MCF 10A (cell line): ENCODE measurements at regions not wholly inside any gene's neighbourhood (a gene's known extent, or its start where the extent isn't known, plus 50 kb on each side); places are given as distances from the start of the nearest gene placed in this dataset.

Experiments used
- BruUV-seq: library from RNA; stranded (reverse); fragments of 400-500 nt; replicated peaks from 2 replicates; lab custom pipeline; 2021; lab: Mats Ljungman, UMichigan
- CTCF ChIA-PET: fragments of 300-600 bp; sonication (Branson Sonifier 250); formaldehyde crosslinking; extraction: SDS; loops from one replicate; lab custom pipeline; 2021; ENCODE audit warnings: antibody characterized with exemption, inconsistent platforms; lab: Yijun Ruan, JAX
- POLR2A ChIA-PET: fragments of 300-600, 350-650 bp; sonication (Branson Sonifier 250); formaldehyde crosslinking; extraction: SDS; loops from one replicate; lab custom pipeline; 2020; ENCODE audit warnings: antibody characterized with exemption, inconsistent platforms; lab: Yijun Ruan, JAX
- DNase-seq: peaks from one replicate; pipeline ENCODE4 v3.0.0-alpha.2; 2018; ENCODE audit not compliant: unreplicated experiment
- H3K27ac Mint-ChIP-seq: one replicate; pipeline ENCODE4 v1.8.0; 2022; ENCODE audit warnings: mild to moderate bottlenecking, low read depth, mixed read lengths; ENCODE audit not compliant: unreplicated experiment
- H3K27me3 Mint-ChIP-seq: one replicate; pipeline ENCODE4 v1.8.0; 2022; ENCODE audit warnings: mixed read lengths; ENCODE audit not compliant: insufficient read depth, unreplicated experiment
- H3K36me3 Mint-ChIP-seq: one replicate; pipeline ENCODE4 v1.8.0; 2022; ENCODE audit warnings: mild to moderate bottlenecking, moderate library complexity, mixed read lengths; ENCODE audit not compliant: insufficient read depth, unreplicated experiment
- H3K4me1 Mint-ChIP-seq: one replicate; pipeline ENCODE4 v1.8.0; 2022; ENCODE audit warnings: mixed read lengths; ENCODE audit not compliant: insufficient read depth, unreplicated experiment
- H3K4me3 Mint-ChIP-seq: one replicate; pipeline ENCODE4 v1.8.0; 2022; ENCODE audit warnings: mild to moderate bottlenecking, moderate library complexity, mixed read lengths; ENCODE audit not compliant: unreplicated experiment
- H3K9me3 Mint-ChIP-seq: one replicate; pipeline ENCODE4 v1.8.0; 2022; ENCODE audit warnings: mixed read lengths; ENCODE audit not compliant: unreplicated experiment
- CTCF ChIP-seq: fragments of 200-600 bp; IDR thresholded peaks from one replicate; pipeline ENCODE4 v1.8.0; 2022; ENCODE audit warnings: antibody characterized with exemption, mild to moderate bottlenecking; ENCODE audit not compliant: unreplicated experiment
- intact Hi-C: fragments of 100-400 bp; cut with micrococcal nuclease; formaldehyde crosslinking; loops from 2 replicates; pipeline ENCODE4 v1.14.1; 2022

DNA sequence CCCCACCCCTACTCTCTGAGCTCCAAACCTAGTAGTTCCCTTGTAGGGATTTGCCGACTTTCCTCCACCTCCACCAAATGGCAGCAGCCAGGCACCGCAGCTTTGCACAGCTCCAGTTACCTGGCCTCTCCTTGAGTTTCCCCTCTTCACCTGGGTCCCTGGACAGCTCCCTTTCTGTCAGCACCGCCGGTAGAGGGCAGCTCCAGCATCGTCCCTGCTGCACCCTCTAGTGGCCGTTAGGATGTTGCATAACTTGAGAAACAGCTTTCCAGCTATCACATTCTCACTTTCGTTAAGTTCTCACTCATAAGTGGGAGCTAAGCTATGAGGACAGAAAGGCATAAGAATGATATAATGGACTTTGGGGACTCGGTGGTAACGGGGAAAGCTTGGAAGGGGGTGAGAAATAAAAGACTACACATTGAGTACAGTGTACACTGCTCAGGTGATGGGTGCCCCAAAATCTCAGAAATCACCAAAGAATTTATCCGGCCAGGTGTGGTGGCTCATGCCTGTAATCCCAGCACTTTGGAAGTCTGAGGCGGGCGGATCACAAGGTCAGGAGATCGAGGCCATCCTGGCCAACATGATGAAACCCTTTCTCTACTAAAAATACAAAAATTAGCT lies 60.4 kb upstream of the OLFM4 start:
- H3K27me3 Mint-ChIP-seq = peaks cover under 1% of the 10 kb centered on the region
- TF ChIP-seq CTCF = peak; percentile 95
- H3K9me3 Mint-ChIP-seq = no peaks in the 10 kb centered on the region
- intact Hi-C loops = loop anchor here (1.0 to 5.0 kb wide), 6 partner anchors 71 to 361 kb away; no protein-coding TSS in a partner anchor
- H3K4me3 Mint-ChIP-seq = no peak overlapping the region
- ChIA-PET CTCF (interaction anchor here (0.6 to 6.1 kb wide), 96 partner anchors 9 to 398 kb away, joined by 3 to 111 read pairs (median 5); partner anchors contain the start of genes PCDH8 and SUGT1), POLR2A (interaction anchor here (0.8 to 1.6 kb wide), 6 partner anchors 13 to 315 kb away, joined by 3 read pairs; partner anchors contain the start of gene SUGT1)
- no TSS peak for BruUV-seq
- peak; percentile 83 for DNase-seq
- H3K36me3 Mint-ChIP-seq = no peaks in the 10 kb centered on the region
- peaks cover 6% of the 10 kb centered on the region for H3K4me1 Mint-ChIP-seq
- H3K27ac Mint-ChIP-seq = no peak overlapping the region

DNA sequence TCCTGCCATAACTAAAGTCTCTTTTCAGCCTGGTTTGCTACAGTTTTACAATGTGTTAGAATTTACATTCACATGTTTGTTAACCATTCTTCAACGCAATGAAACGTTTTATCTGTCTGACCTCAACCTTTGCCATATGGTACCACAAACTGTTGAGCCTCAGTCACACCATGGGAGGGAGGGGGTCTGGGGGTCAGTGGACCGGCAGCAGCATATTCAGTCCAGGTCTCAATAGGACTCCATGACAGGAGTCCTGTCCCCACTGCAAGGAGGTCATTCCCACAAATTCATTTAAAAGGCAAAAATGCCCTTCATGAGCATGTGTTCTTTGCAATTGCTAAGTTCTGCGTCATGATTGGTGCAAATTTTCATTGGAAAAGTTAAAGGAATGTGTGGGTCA lies 66.6 kb upstream of the OLFM4 start:
- H3K4me1 Mint-ChIP-seq = no peaks in the 10 kb centered on the region
- H3K9me3 Mint-ChIP-seq = no peaks in the 10 kb centered on the region
- TF ChIP-seq CTCF = no peak
- POLR2A ChIA-PET = no interaction called here
- no peak for DNase-seq
- BruUV-seq = no TSS peak
- no peaks in the 10 kb centered on the region for H3K36me3 Mint-ChIP-seq
- H3K27ac Mint-ChIP-seq = no peak overlapping the region
- intact Hi-C loops = no loop called here
- CTCF ChIA-PET = interaction anchor here (0.7 kb wide), 1 partner anchor 11 kb away, joined by 3 read pairs; no protein-coding TSS in a partner anchor
- no peak overlapping the region for H3K4me3 Mint-ChIP-seq
- H3K27me3 Mint-ChIP-seq = no peaks in the 10 kb centered on the region

DNA sequence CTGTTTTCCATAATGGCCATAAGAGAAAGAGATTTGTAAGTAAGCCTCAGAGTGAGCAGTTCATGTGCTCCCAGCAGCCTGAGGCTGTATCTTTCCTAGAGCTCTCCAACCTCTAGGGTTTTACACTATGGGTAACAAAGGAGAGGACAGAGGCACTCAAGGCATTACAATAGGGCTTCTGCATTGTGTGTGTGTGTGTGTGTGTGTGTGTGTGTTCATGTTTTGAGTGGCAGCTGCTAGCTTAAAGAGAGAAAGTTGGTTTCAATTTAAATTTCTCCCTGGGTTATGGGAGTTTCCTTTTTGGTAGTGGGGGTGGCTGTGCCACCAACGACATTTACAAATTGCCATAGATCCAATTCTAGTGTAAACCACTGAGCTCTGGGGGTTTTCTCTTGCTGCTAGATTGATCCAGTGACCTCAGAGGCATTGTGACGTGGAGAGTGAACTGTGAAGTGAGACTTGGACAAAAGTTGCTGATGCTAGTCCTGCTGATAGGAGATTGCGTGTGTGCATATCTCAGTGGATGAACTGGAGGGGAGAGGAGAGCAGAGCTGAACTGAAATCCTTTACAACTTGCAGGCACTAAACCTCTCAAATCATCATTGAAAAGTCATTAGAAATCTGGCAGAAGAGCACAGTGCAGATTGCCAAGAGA lies 67.2 kb upstream of the OLFM4 start:
- intact Hi-C loops = no loop called here
- Mint-ChIP-seq H3K36me3 (no peaks in the 10 kb centered on the region), H3K27me3 (no peaks in the 10 kb centered on the region), H3K27ac (no peak overlapping the region), H3K9me3 (no peaks in the 10 kb centered on the region), H3K4me3 (no peak overlapping the region), H3K4me1 (no peaks in the 10 kb centered on the region)
- POLR2A ChIA-PET = no interaction called here
- TF ChIP-seq CTCF = no peak
- DNase-seq = no peak
- BruUV-seq = no TSS peak
- CTCF ChIA-PET = interaction anchor here (0.7 kb wide), 1 partner anchor 10 kb away, joined by 3 read pairs; no protein-coding TSS in a partner anchor

DNA sequence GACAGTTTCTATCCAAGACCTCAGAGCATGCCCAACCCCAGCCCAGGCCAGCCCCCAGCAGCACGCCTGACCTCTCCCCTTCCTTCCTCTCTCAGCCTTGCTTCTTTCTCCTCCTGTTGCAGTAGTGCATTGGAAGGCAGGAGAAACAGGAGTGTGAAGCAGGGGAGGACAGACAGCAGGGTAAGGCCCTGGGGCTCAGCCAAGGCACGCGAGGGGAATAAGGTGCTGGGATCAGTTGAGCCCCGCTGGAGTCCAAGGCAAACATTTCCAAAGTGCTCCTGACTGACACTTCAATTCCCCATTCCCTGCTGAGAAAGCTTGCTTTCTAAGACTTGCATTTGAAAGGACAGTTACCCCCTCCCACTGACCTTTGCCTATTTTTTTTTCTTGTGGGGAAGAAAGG lies 73.1 kb upstream of the OLFM4 start:
- no peak overlapping the region for H3K4me3 Mint-ChIP-seq
- no peak overlapping the region for H3K27ac Mint-ChIP-seq
- no peaks in the 10 kb centered on the region for H3K9me3 Mint-ChIP-seq
- ChIA-PET POLR2A (no interaction called here), CTCF (interaction anchor here (6.6 kb wide), 1 partner anchor 12 kb away, joined by 63 read pairs; no protein-coding TSS in a partner anchor)
- H3K4me1 Mint-ChIP-seq = no peaks in the 10 kb centered on the region
- no peaks in the 10 kb centered on the region for H3K36me3 Mint-ChIP-seq
- intact Hi-C loops = no loop called here
- BruUV-seq = no TSS peak
- no peaks in the 10 kb centered on the region for H3K27me3 Mint-ChIP-seq
- TF ChIP-seq CTCF = no peak
- no peak for DNase-seq
